Astrocyte (in vitro differentiated cells and primary cell): ENCODE measurements at regions not wholly inside any gene's neighbourhood (a gene's known extent, or its start where the extent isn't known, plus 50 kb on each side); places are given as distances from the start of the nearest gene placed in this dataset.

ENCODE experiments used
- EZH2 ChIP-seq: IDR thresholded peaks from 2 replicates; pipeline ENCODE4 v1.6.1; 2012; ENCODE audit warnings: mild to moderate bottlenecking, low read length, inconsistent platforms; ENCODE audit not compliant: insufficient read depth
- TF ChIP-seq, protein P1 (sequence below): IDR thresholded peaks from 2 replicates; pipeline ENCODE4 v1.5.1; 2011; ENCODE audit warnings: low read depth, mild to moderate bottlenecking, inconsistent platforms, low read length, moderate library complexity; ENCODE audit not compliant: insufficient read depth

DNA sequence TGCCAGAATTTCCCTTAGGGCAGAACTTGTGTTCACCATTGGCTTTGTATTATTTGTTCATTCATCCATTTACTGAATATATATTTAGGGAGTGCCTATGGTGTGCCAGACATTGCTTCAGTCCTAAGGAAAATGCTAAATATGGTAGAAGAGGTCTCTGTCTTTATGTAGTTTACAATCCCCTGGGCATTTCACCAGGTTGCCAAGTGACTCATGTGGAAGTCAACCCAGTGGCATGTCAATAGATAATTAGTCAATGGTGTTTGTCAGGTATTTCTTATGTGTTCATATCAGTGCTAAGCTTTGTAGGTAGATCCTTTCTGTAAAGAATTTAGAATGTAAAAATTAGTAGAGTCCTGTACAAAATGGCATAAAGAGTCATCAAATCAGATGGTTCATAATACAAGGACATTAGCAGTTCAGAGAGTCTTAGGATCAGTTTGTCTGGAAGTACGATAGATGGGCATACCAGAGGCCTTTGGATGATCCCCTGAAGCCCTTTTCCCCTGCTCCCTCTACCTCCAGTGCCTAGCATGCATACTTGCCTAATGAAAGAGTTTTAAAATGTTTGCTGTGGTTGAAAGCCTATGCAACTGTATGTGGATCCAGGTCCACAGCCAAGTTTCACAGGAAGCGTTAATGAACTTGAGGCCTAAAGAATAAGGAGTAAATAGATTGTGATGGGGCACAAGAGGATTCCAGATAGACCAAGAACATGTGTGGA is 58.5 kb upstream of the SESN3 start:
- TF ChIP-seq, protein P1, sequence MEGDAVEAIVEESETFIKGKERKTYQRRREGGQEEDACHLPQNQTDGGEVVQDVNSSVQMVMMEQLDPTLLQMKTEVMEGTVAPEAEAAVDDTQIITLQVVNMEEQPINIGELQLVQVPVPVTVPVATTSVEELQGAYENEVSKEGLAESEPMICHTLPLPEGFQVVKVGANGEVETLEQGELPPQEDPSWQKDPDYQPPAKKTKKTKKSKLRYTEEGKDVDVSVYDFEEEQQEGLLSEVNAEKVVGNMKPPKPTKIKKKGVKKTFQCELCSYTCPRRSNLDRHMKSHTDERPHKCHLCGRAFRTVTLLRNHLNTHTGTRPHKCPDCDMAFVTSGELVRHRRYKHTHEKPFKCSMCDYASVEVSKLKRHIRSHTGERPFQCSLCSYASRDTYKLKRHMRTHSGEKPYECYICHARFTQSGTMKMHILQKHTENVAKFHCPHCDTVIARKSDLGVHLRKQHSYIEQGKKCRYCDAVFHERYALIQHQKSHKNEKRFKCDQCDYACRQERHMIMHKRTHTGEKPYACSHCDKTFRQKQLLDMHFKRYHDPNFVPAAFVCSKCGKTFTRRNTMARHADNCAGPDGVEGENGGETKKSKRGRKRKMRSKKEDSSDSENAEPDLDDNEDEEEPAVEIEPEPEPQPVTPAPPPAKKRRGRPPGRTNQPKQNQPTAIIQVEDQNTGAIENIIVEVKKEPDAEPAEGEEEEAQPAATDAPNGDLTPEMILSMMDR = no peak
- no peak for TF ChIP-seq EZH2
